ENCODE measurements at regions not wholly inside any gene's neighbourhood (a gene's known extent, or its start where the extent isn't known, plus 50 kb on each side); places are given as distances from the start of the nearest gene placed in this dataset.
"Not testable (repeated sequence)": the region's sequence is repeated elsewhere in the genome, so short reads cannot be mapped to it uniquely, and the experiment has no call there.

DNA sequence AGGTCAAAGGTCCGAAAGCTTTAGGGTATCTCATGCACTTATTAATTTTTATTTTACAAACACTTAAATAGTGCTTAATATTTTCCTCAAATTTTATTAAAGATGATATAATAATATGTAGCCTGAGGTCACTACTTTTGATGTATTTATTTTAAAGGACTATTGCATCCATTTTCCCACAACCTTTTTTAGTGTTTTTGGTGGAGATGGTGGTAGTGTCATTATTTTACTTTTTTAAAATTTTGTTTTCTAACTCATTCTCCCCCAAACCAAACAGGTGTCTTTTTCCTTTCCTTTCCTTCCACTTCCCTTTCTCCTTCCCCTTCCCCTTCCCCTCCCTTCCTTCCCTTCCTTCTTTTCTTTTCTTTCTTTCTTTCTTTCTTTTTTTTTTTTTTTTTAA is 328.6 kb downstream of the CYLC2 start:
- TF ChIP-seq POLR2A (IDR thresholded peaks at IDR 0.05) (no peak), POLR2AphosphoS5 (IDR thresholded peaks at IDR 0.05) (no peak)
- TF ChIP-seq, protein P1, sequence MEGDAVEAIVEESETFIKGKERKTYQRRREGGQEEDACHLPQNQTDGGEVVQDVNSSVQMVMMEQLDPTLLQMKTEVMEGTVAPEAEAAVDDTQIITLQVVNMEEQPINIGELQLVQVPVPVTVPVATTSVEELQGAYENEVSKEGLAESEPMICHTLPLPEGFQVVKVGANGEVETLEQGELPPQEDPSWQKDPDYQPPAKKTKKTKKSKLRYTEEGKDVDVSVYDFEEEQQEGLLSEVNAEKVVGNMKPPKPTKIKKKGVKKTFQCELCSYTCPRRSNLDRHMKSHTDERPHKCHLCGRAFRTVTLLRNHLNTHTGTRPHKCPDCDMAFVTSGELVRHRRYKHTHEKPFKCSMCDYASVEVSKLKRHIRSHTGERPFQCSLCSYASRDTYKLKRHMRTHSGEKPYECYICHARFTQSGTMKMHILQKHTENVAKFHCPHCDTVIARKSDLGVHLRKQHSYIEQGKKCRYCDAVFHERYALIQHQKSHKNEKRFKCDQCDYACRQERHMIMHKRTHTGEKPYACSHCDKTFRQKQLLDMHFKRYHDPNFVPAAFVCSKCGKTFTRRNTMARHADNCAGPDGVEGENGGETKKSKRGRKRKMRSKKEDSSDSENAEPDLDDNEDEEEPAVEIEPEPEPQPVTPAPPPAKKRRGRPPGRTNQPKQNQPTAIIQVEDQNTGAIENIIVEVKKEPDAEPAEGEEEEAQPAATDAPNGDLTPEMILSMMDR (IDR thresholded peaks at IDR 0.05) = no peak
- Histone ChIP-seq H3K9me3 (no peaks in the 10 kb centered on the region), H3K27ac (no peak overlapping the region), H3K4me1 (no peaks in the 10 kb centered on the region), H3K36me3 (no peaks in the 10 kb centered on the region), H3K4me3 (no peak overlapping the region), H3K27me3 (no peaks in the 10 kb centered on the region)
- intact Hi-C loops (cut with DNase I; ENCODE audit: low total_unique reads) = no loop called here
- no peak for DNase-seq (ENCODE audit: low spot score in 2 of 2)

DNA sequence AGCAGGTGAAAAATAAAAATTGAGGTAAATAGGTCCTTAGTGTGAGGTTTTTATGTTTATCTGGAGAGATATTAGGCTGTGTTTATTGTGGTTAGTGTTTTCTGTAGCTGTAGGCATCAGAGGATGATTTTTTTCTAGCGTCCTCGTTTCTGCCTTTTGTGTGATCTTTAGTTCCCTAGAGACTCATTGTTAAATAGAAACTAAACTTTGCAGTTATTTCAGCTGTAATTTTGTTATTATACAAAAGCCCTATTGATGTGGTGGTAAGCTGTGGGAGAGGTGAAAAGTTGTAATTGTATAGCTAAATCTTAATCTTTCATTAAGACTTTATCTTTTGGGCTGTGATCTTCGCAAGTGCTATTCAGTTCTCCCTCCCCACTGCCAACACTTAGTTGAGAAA is 340.3 kb downstream of the CYLC2 start:
- Histone ChIP-seq H3K27ac (no peak overlapping the region), H3K36me3 (no peaks in the 10 kb centered on the region), H3K4me3 (no peak overlapping the region), H3K27me3 (no peaks in the 10 kb centered on the region), H3K4me1 (no peaks in the 10 kb centered on the region), H3K9me3 (no peaks in the 10 kb centered on the region)
- DNase-seq (ENCODE audit: low spot score in 2 of 2) = no peak
- no peak for TF ChIP-seq POLR2AphosphoS5 (IDR thresholded peaks at IDR 0.05)
- intact Hi-C loops (cut with DNase I; ENCODE audit: low total_unique reads) = no loop called here

DNA sequence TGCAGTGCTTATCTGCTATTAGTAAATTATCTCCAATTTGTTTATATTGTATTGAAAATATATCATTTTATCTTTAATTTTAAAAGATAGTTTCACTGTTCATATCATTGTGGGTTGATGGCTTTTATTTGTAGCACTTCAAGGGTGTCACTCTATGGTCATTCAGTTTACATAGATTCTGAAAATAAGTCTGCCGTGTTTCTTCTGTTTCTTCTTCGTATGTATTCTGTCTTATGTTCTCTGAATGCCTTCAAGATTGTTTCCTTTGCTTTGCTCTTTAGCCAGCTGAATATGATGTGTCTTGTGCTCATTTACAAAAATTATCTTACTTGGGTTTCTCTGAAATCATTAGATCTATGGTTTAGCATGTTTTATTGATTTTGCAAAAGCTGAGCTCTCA is 359.9 kb downstream of the CYLC2 start:
- DNase-seq (ENCODE audit: low spot score in 2 of 2) = no peak
- H3K27me3 ChIP-seq = no peaks in the 10 kb centered on the region
- intact Hi-C loops (cut with DNase I; ENCODE audit: low total_unique reads) = no loop called here
- no peaks in the 10 kb centered on the region for H3K4me1 ChIP-seq
- H3K4me3 ChIP-seq = no peak overlapping the region
- no peak overlapping the region for H3K27ac ChIP-seq
- H3K9me3 ChIP-seq = peaks cover 0 to 11% of the 10 kb centered on the region in 2 donors
- no peaks in the 10 kb centered on the region for H3K36me3 ChIP-seq
- TF ChIP-seq POLR2A (IDR thresholded peaks at IDR 0.05) = no peak
- TF ChIP-seq POLR2AphosphoS5 (IDR thresholded peaks at IDR 0.05) = no peak
- TF ChIP-seq, protein P1 (IDR thresholded peaks at IDR 0.05) = no peak

DNA sequence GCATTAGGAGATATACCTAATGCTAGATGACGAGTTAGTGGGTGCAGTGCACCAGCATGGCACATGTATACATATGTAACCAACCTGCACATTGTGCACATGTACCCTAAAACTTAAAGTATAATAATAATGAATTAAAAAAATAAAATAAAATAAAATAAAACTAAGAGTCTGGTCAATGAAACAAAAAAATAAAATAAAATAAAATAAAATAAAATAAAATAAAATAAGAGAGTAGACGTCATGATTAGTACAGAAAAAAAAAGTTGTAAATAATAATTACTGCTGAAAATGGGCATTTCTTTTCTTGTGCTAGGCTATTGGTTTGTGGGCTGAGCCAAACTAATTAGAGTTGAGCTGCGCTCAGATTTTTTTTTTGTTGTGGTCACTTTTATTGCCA is 362.8 kb downstream of the CYLC2 start:
- H3K27ac ChIP-seq; DNase-seq (ENCODE audit: low spot score in 2 of 2); H3K4me1 ChIP-seq; H3K27me3 ChIP-seq; H3K4me3 ChIP-seq; H3K36me3 ChIP-seq; intact Hi-C loops (cut with DNase I; ENCODE audit: low total_unique reads): not testable (repeated sequence)
- peaks cover 0 to 11% of the 10 kb centered on the region in 2 donors for H3K9me3 ChIP-seq

- H3K36me3 ChIP-seq = no peaks in the 10 kb centered on the region
- H3K27me3 ChIP-seq = no peaks in the 10 kb centered on the region
- no peak for DNase-seq (ENCODE audit: low spot score in 2 of 2)
- H3K27ac ChIP-seq = no peak overlapping the region
- no peak overlapping the region for H3K4me3 ChIP-seq
- no peaks in the 10 kb centered on the region for H3K4me1 ChIP-seq
- H3K9me3 ChIP-seq = no peaks in the 10 kb centered on the region
- intact Hi-C loops (cut with DNase I; ENCODE audit: low total_unique reads) = no loop called here
- TF ChIP-seq POLR2AphosphoS5 (IDR thresholded peaks at IDR 0.05) (no peak), POLR2A (IDR thresholded peaks at IDR 0.05) (no peak)
- TF ChIP-seq, protein P1 (IDR thresholded peaks at IDR 0.05) = no peak
These were observed 366.8 kb downstream of the CYLC2 start for GRCh38 chr9:103361906-103362305.

GRCh38 chr9:103362986-103363385 is 367.9 kb downstream of the CYLC2 start:
- intact Hi-C loops (cut with DNase I; ENCODE audit: low total_unique reads) = no loop called here
- no peaks in the 10 kb centered on the region for H3K4me1 ChIP-seq
- no peak overlapping the region for H3K27ac ChIP-seq
- TF ChIP-seq POLR2A (IDR thresholded peaks at IDR 0.05) (no peak), POLR2AphosphoS5 (IDR thresholded peaks at IDR 0.05) (no peak)
- TF ChIP-seq, protein P1 (IDR thresholded peaks at IDR 0.05) = no peak
- no peaks in the 10 kb centered on the region for H3K9me3 ChIP-seq
- no peaks in the 10 kb centered on the region for H3K36me3 ChIP-seq
- H3K27me3 ChIP-seq = no peaks in the 10 kb centered on the region
- no peak overlapping the region for H3K4me3 ChIP-seq
- no peak for DNase-seq (ENCODE audit: low spot score in 2 of 2)

All from breast epithelium (tissue), 4 donors.